GM12864 (cell line): ENCODE measurements at regions not wholly inside any gene's neighbourhood (a gene's known extent, or its start where the extent isn't known, plus 50 kb on each side); places are given as distances from the start of the nearest gene placed in this dataset.

Source experiments
- DNase-seq: peaks from one replicate; pipeline ENCODE4 v3.0.0-alpha.2; 2011; ENCODE audit warnings: low read depth
- H3K4me3 ChIP-seq: 2 replicates; pipeline ENCODE4 v1.5.1; 2011; ENCODE audit warnings: mild to moderate bottlenecking, low read depth, low read length, control low read depth
- CTCF ChIP-seq: IDR thresholded peaks from 2 replicates; pipeline ENCODE4 v1.5.1; 2011; ENCODE audit warnings: low read depth, mild to moderate bottlenecking, moderate library complexity, low read length, control low read depth, inconsistent platforms; ENCODE audit errors: missing control alignments

GRCh38 chr4:28942631-28943030 is 1777.5 kb upstream of the PCDH7 start:
- TF ChIP-seq CTCF: no peak
- no peak overlapping the region for H3K4me3 ChIP-seq
- no peak for DNase-seq

GRCh38 chr4:28947374-28947773 is 1772.8 kb upstream of the PCDH7 start:
- no peak for DNase-seq
- no peak overlapping the region for H3K4me3 ChIP-seq
- no peak for TF ChIP-seq CTCF

- no peak for TF ChIP-seq CTCF
- no peak for DNase-seq
- H3K4me3 ChIP-seq: no peak overlapping the region
Observed at GRCh38 chr4:28948501-28948900, 1771.7 kb upstream of the PCDH7 start.

- no peak for DNase-seq
- no peak overlapping the region for H3K4me3 ChIP-seq
- TF ChIP-seq CTCF: no peak
Observed at GRCh38 chr4:28966982-28967381, 1753.2 kb upstream of the PCDH7 start.

- DNase-seq: no peak
- H3K4me3 ChIP-seq: no peak overlapping the region
- no peak for TF ChIP-seq CTCF
Observed at GRCh38 chr4:28973587-28974350, 1746.4 kb upstream of the PCDH7 start.

- DNase-seq: no peak
- TF ChIP-seq CTCF: no peak
- no peak overlapping the region for H3K4me3 ChIP-seq
Observed at GRCh38 chr4:28976369-28976768, 1743.8 kb upstream of the PCDH7 start.

GRCh38 chr4:29002151-29002550 is 1718.0 kb upstream of the PCDH7 start:
- TF ChIP-seq CTCF: no peak
- no peak overlapping the region for H3K4me3 ChIP-seq
- DNase-seq: no peak
